OCI-LY1 (cell line): ENCODE measurements at regions not wholly inside any gene's neighbourhood (a gene's known extent, or its start where the extent isn't known, plus 50 kb on each side); places are given as distances from the start of the nearest gene placed in this dataset.

Experiments used
- CTCF ChIP-seq: fragments of 200-600 bp; sonication (generic), shearing (Covaris generic); IDR thresholded peaks from 2 replicates; pipeline ENCODE4 v1.5.1; 2017; ENCODE audit warnings: mild to moderate bottlenecking, antibody characterized with exemption, low read length, moderate library complexity, mixed read lengths
- EZH2 ChIP-seq: fragments of 200-600 bp; sonication (generic), shearing (Covaris generic); IDR thresholded peaks from 2 replicates; pipeline ENCODE4 v1.8.0; 2017; ENCODE audit warnings: borderline replicate concordance, mixed run types, mild to moderate bottlenecking, antibody characterized with exemption, low read length, moderate library complexity, mixed read lengths

DNA sequence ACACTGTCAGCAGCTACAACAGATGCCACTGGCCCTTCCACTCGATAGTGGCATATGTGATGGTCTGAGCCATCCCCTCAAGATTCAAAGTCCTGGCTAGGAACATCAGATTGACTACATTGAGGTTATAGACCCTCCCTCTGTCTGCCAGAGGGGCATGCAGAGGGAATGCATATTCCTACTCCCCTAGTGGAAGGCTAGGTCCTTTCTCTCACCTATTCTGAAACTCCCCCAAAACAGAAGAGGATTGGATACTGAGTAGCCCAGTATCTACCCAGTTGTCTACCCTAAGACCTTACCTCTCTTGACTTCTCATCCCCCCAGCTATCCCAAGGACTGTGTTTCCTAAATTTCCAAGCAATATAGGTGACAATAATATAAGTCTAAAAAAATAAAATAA, 78.5 kb upstream of the PDE4D start:
- TF ChIP-seq CTCF (no peak), EZH2 (no peak)
